ENCODE measurements at regions not wholly inside any gene's neighbourhood (a gene's known extent, or its start where the extent isn't known, plus 50 kb on each side); places are given as distances from the start of the nearest gene placed in this dataset.

- no peak overlapping the region for H2AFZ ChIP-seq (ENCODE audit: low read depth, low read length)
These were observed 87.0 kb upstream of the LSM14A start for GRCh38 chr19:34085336-34085735.

GRCh38 chr19:34088292-34088691 is 84.0 kb upstream of the LSM14A start:
- Histone ChIP-seq H4K91ac (ENCODE audit: low read length) (no peak overlapping the region), H3K9ac (ENCODE audit: low read length) (no peak overlapping the region), H3K36me3 (ENCODE audit: control insufficient read depth in 1 of 2, insufficient read depth in 2 of 2, low read depth in 1 of 2, low read length in 2 of 2) (no peaks in the 10 kb centered on the region), H2BK120ac (ENCODE audit: low read depth, low read length) (no peak overlapping the region), H3K79me1 (replicated peaks; ENCODE audit: low read length, poor library complexity, severe bottlenecking) (no peaks in the 10 kb centered on the region), H2BK5ac (ENCODE audit: low read depth, low read length, poor library complexity, severe bottlenecking) (no peak overlapping the region), H3K23ac (ENCODE audit: low read length in 2 of 2) (no peak overlapping the region), H3K4ac (ENCODE audit: low read depth in 1 of 2, low read length in 2 of 2) (no peak overlapping the region), H4K8ac (ENCODE audit: low read length) (no peak overlapping the region), H3K4me1 (ENCODE audit: control insufficient read depth, insufficient read depth, low read depth, low read length) (no peaks in the 10 kb centered on the region), H2AFZ (ENCODE audit: low read depth, low read length) (no peak overlapping the region), H3K14ac (ENCODE audit: low read length in 2 of 2) (no peak overlapping the region), H3K18ac (ENCODE audit: low read depth in 1 of 2, low read length in 2 of 2) (no peak overlapping the region), H2BK15ac (ENCODE audit: low read depth, poor library complexity, severe bottlenecking) (no peak overlapping the region), H3K27ac (ENCODE audit: low read length, poor library complexity, severe bottlenecking) (no peak overlapping the region), H3K9me3 (ENCODE audit: control insufficient read depth, low read length) (no peaks in the 10 kb centered on the region), H3K4me2 (ENCODE audit: low read length, poor library complexity, severe bottlenecking) (no peak overlapping the region), H2AK5ac (ENCODE audit: low read length, severe bottlenecking) (no peak overlapping the region), H3K27me3 (ENCODE audit: control insufficient read depth in 1 of 2, insufficient read depth in 1 of 2, low read length in 2 of 2) (peaks cover 4 to 29% of the 10 kb centered on the region in 2 experiments), H3K4me3 (ENCODE audit: insufficient read depth in 1 of 2, low read depth in 1 of 2, low read length in 2 of 2) (no peak overlapping the region), H2BK12ac (ENCODE audit: low read length in 2 of 2) (no peak overlapping the region)
- no peak for DNase-seq

More at GRCh38 chr19:34085336-34085735, 87.0 kb upstream of the LSM14A start:
- Histone ChIP-seq H3K23ac (ENCODE audit: low read length in 2 of 2) (no peak overlapping the region), H3K79me1 (replicated peaks; ENCODE audit: low read length, poor library complexity, severe bottlenecking) (no peaks in the 10 kb centered on the region), H3K4me3 (ENCODE audit: insufficient read depth in 1 of 2, low read depth in 1 of 2, low read length in 2 of 2) (no peak overlapping the region), H2BK15ac (ENCODE audit: low read depth, poor library complexity, severe bottlenecking) (no peak overlapping the region), H3K9me3 (ENCODE audit: control insufficient read depth, low read length) (no peaks in the 10 kb centered on the region), H3K36me3 (ENCODE audit: control insufficient read depth in 1 of 2, insufficient read depth in 2 of 2, low read depth in 1 of 2, low read length in 2 of 2) (no peaks in the 10 kb centered on the region), H3K27ac (ENCODE audit: low read length, poor library complexity, severe bottlenecking) (no peak overlapping the region), H2BK120ac (ENCODE audit: low read depth, low read length) (no peak overlapping the region), H4K91ac (ENCODE audit: low read length) (no peak overlapping the region), H3K18ac (ENCODE audit: low read depth in 1 of 2, low read length in 2 of 2) (no peak overlapping the region), H4K8ac (ENCODE audit: low read length) (no peak overlapping the region), H3K27me3 (ENCODE audit: control insufficient read depth in 1 of 2, insufficient read depth in 1 of 2, low read length in 2 of 2) (peaks cover 4 to 21% of the 10 kb centered on the region in 2 experiments), H2AK5ac (ENCODE audit: low read length, severe bottlenecking) (no peak overlapping the region), H3K4ac (ENCODE audit: low read depth in 1 of 2, low read length in 2 of 2) (no peak overlapping the region), H3K4me2 (ENCODE audit: low read length, poor library complexity, severe bottlenecking) (no peak overlapping the region), H3K4me1 (ENCODE audit: control insufficient read depth, insufficient read depth, low read depth, low read length) (no peaks in the 10 kb centered on the region), H3K9ac (ENCODE audit: low read length) (no peak overlapping the region), H2BK12ac (ENCODE audit: low read length in 2 of 2) (no peak overlapping the region), H2BK5ac (ENCODE audit: low read depth, low read length, poor library complexity, severe bottlenecking) (no peak overlapping the region), H3K14ac (ENCODE audit: low read length in 2 of 2) (no peak overlapping the region)
- no peak for DNase-seq
- WGBS, result 33% methylated on average over 3 of the region's 3 CpGs

- Histone ChIP-seq H3K4me1 (ENCODE audit: control insufficient read depth, insufficient read depth, low read depth, low read length) (no peaks in the 10 kb centered on the region), H3K4me2 (ENCODE audit: low read length, poor library complexity, severe bottlenecking) (no peak overlapping the region), H2BK120ac (ENCODE audit: low read depth, low read length) (no peak overlapping the region), H3K9me3 (ENCODE audit: control insufficient read depth, low read length) (no peaks in the 10 kb centered on the region), H3K23ac (ENCODE audit: low read length in 2 of 2) (no peak overlapping the region), H3K27me3 (ENCODE audit: control insufficient read depth in 1 of 2, insufficient read depth in 1 of 2, low read length in 2 of 2) (peaks cover 4 to 22% of the 10 kb centered on the region in 2 experiments), H2BK12ac (ENCODE audit: low read length in 2 of 2) (no peak overlapping the region), H3K79me1 (replicated peaks; ENCODE audit: low read length, poor library complexity, severe bottlenecking) (no peaks in the 10 kb centered on the region), H4K8ac (ENCODE audit: low read length) (no peak overlapping the region), H3K9ac (ENCODE audit: low read length) (no peak overlapping the region), H3K27ac (ENCODE audit: low read length, poor library complexity, severe bottlenecking) (no peak overlapping the region), H3K4me3 (ENCODE audit: insufficient read depth in 1 of 2, low read depth in 1 of 2, low read length in 2 of 2) (no peak overlapping the region), H2AFZ (ENCODE audit: low read depth, low read length) (no peak overlapping the region), H3K14ac (ENCODE audit: low read length in 2 of 2) (no peak overlapping the region), H2AK5ac (ENCODE audit: low read length, severe bottlenecking) (no peak overlapping the region), H3K4ac (ENCODE audit: low read depth in 1 of 2, low read length in 2 of 2) (no peak overlapping the region), H3K18ac (ENCODE audit: low read depth in 1 of 2, low read length in 2 of 2) (no peak overlapping the region), H3K36me3 (ENCODE audit: control insufficient read depth in 1 of 2, insufficient read depth in 2 of 2, low read depth in 1 of 2, low read length in 2 of 2) (no peaks in the 10 kb centered on the region), H2BK15ac (ENCODE audit: low read depth, poor library complexity, severe bottlenecking) (no peak overlapping the region), H4K91ac (ENCODE audit: low read length) (no peak overlapping the region), H2BK5ac (ENCODE audit: low read depth, low read length, poor library complexity, severe bottlenecking) (no peak overlapping the region)
- 78% methylated on average over 5 of the region's 5 CpGs for WGBS
- no peak for DNase-seq
These were observed 82.7 kb upstream of the LSM14A start for GRCh38 chr19:34089566-34089965.

GRCh38 chr19:34094960-34095359 is 77.3 kb upstream of the LSM14A start:
- Histone ChIP-seq H3K9me3 (ENCODE audit: control insufficient read depth, low read length) (no peaks in the 10 kb centered on the region), H2BK12ac (ENCODE audit: low read length in 2 of 2) (no peak overlapping the region), H2AFZ (ENCODE audit: low read depth, low read length) (no peak overlapping the region), H3K4me1 (ENCODE audit: control insufficient read depth, insufficient read depth, low read depth, low read length) (no peaks in the 10 kb centered on the region), H2BK120ac (ENCODE audit: low read depth, low read length) (no peak overlapping the region), H3K27me3 (ENCODE audit: control insufficient read depth in 1 of 2, insufficient read depth in 1 of 2, low read length in 2 of 2) (peaks cover 13 to 45% of the 10 kb centered on the region in 2 experiments), H3K79me1 (replicated peaks; ENCODE audit: low read length, poor library complexity, severe bottlenecking) (no peaks in the 10 kb centered on the region), H3K4ac (ENCODE audit: low read depth in 1 of 2, low read length in 2 of 2) (no peak overlapping the region), H3K4me3 (ENCODE audit: insufficient read depth in 1 of 2, low read depth in 1 of 2, low read length in 2 of 2) (no peak overlapping the region), H3K14ac (ENCODE audit: low read length in 2 of 2) (no peak overlapping the region), H2BK15ac (ENCODE audit: low read depth, poor library complexity, severe bottlenecking) (no peak overlapping the region), H4K8ac (ENCODE audit: low read length) (no peak overlapping the region), H3K18ac (ENCODE audit: low read depth in 1 of 2, low read length in 2 of 2) (no peak overlapping the region), H3K36me3 (ENCODE audit: control insufficient read depth in 1 of 2, insufficient read depth in 2 of 2, low read depth in 1 of 2, low read length in 2 of 2) (no peaks in the 10 kb centered on the region), H2BK5ac (ENCODE audit: low read depth, low read length, poor library complexity, severe bottlenecking) (no peak overlapping the region), H3K27ac (ENCODE audit: low read length, poor library complexity, severe bottlenecking) (no peak overlapping the region), H3K4me2 (ENCODE audit: low read length, poor library complexity, severe bottlenecking) (no peak overlapping the region), H3K23ac (ENCODE audit: low read length in 2 of 2) (no peak overlapping the region), H4K91ac (ENCODE audit: low read length) (no peak overlapping the region), H3K9ac (ENCODE audit: low read length) (no peak overlapping the region), H2AK5ac (ENCODE audit: low read length, severe bottlenecking) (no peak overlapping the region)
- WGBS, result 85% methylated on average over 2 of the region's 3 CpGs
- DNase-seq, result no peak

Data from mesenchymal stem cell (in vitro differentiated cells and primary cell).